IPS-NIHi7 (cell line): ENCODE measurements at regions not wholly inside any gene's neighbourhood (a gene's known extent, or its start where the extent isn't known, plus 50 kb on each side); places are given as distances from the start of the nearest gene placed in this dataset.
A peak's percentile ranks its signal among the peaks of the same experiment; 100 is the strongest.
"Not testable (repeated sequence)": the region's sequence is repeated elsewhere in the genome, so short reads cannot be mapped to it uniquely, and the experiment has no call there.

Experiments used
- DNase-seq: peaks from one replicate; pipeline ENCODE4 v3.0.0; 2012; ENCODE audit warnings: mixed read lengths; ENCODE audit errors: extremely low spot score

DNA sequence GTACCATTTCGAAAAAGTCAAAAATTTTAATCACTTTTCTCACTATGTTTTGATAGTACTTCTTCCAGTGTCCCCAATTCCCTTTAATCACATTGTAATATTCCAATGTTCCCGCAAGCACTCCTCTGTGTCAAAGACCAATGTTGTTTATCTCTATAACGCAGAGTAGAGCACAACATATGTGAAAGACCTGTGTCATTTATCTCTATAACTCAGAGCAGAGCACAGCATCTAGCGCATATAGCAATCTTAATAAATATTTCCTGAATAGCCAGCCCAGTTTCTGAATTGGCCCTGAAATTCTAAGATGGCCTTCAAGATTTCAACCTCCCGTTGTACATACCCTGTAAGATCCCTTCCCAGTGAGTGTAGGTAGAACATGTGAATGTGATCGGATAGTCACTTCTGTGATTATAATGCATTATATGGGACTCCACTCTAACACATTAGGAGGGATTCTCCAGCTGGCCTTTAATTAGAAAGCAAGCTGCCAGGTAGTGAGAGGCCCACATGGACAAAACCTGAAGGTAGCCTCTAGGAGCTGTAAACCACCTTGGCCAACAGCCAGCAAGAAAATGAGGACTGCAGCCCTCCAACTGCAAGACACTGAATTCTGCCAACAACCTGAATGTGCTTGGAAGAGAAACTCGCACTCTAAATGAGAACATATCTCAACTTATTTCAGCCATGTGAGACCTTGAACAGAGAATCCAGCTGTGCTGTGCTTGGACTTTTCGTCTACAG is 238.8 kb upstream of the SYT10 start:
- DNase-seq = no peak

DNA sequence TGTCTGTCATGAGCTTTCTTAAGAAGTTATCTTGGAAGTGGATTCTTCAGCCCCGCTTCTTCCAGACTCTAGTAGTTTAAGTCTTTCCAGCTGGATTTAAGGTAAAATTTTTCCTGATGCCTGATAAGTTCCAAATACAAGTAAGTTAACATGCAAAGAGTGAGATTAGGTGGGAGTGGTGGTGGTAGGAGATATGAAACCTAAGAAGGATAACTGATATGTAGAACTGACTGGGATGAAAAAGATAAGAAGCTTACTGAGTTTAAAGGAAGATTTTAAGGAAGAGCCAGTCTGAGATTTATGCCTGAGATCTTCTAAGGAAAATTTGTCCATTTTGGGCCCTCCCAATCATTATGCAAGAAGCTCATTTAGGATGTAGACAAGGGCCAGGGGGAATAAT is 250.9 kb upstream of the SYT10 start:
- DNase-seq = no peak

DNA sequence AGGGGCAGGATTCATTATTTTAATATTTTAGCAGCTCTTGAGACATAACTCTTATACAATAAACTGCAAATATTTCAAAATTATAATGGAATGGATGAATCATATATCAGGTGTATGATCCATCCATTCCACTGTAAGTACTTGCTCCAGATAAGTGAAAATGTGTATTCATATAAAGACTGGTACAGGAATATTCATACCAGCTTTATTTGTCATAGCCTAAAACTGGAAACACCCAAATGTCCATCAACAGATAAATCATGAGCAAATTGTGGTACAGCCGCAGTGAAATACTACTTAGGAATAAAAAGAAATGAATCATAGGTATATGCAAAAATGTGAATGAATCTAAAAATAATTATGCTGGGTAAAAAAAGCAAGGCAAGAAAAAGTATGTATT is 263.6 kb upstream of the SYT10 start:
- no peak for DNase-seq

DNA sequence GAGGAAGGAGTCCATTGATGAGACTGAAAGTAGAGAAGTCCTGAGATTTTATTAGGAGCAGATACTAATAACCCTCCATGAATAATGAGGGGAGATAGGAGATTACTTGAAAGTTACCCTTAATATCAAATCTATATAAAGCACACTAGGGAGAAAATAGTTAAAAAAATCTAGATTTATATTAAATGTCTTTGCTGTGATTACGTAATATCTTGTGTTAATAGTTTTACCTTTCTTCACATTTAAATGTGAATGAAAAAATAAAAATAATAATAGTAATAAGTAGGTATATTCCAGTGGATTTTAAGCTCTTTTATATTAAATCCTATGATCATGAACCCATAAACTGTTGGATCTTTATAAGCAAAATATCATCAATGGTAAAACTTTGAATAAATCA is 267.3 kb upstream of the SYT10 start:
- no peak for DNase-seq

DNA sequence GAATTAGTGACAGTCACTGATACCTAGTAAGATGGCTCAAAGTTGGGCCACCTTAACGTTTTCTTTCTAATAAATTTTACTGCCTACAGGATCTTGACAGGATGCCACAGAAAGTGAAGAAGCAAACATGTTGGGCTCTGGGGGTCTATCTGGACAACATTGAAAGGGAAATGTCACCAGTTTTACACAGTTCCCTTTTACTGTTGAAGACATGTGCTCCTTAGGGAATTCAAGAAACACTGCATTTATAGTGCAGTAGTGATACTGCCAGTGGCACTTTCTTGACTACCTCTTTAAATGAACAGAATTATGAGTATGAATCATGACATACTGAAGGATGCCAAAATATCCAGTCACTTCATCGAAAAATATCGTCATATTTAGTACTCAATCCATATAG is 269.3 kb upstream of the SYT10 start:
- no peak for DNase-seq

DNA sequence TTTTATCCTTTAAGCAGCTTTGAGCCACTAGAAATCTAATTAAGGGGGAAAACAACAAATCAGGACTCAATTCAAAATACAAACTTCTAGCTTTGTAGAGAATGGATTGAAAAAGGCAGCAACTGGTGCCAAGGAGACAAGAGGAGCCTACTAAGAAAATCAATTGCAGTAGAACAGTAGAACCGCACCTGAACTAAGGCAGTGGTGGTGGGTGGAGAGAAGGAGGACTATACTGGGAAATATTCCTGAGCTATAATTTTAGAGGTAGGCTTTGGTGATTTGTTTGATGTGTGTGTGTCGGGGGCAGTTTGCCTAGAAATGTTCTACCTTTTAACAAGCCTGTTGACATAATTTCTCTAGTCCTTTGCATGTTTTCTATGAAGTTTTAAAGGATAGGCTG is 270.9 kb upstream of the SYT10 start:
- no peak for DNase-seq

DNA sequence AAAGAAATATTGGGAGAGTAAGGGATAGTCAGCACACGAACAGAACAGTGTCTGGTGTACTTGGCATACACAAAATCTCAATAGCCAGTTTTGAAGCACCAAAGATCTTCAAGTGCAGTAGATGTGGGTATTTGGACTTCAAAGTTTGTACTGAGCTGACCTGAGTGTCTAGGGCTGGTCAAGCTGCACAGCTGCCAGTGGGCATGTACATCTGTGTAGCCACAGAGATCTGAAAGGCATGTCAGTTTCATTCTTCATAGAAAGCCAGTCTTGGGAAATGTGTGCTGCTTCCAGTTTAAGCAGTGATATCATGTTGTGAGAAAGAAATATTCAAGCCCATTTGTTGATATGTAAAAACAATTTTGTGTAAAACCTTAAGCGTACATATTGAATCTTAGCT is 279.0 kb upstream of the SYT10 start:
- no peak for DNase-seq

DNA sequence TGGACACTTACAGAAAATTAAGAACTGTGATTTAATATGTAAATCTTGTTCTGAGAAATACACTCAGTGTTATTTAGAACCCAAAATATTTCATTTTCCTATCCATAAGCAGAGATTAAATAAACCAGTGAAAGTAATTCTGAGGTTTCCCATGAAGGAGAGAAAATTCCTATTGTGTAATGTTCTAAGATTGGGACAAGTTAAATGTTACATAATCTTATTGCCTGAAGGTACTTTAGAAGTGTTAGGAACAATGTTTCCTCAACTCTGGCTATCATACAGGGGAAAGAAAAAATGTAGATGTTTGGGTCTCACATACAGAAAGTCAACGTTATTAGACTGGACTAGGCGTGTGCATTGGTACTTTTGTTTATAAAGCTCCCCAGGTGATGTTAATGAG is 281.9 kb upstream of the SYT10 start:
- no peak for DNase-seq

DNA sequence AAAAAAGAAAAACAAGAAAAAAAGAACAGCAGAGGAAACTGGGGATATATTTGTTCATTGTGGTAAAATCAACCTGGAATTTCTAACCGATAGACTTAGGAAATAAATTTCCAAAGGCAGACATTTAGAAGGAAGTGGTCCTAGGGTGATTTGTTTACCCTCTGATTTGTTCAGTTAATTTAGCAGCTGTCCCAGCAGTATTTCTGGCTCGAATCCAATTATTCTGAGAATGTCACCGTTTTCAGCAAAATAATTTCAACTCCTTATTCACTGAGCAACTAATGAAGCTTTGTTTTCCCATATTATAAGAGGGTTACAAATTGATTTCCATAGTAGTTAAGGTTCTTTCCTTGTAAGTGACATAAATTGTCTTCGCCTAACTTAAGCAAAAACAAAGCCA is 285.2 kb upstream of the SYT10 start:
- DNase-seq = no peak

DNA sequence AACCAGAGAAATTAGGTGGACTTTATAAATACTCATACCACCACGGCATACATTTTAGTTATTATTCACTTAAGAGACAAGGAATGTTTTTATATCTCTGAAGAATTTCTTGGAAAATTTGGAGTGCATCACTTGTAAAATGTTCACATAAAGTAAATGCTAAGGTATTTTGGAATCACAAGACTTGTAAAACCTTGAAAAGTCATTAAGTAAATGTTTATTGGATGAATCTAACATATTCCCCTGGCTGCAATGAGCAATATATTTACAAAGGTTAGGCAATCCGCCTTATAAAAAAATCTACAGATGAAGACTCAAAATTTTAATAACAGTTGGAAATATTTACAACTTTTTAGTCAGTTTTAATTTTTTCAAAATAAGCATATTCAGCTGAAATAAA is 287.4 kb upstream of the ALG10 start:
- no peak for DNase-seq

DNA sequence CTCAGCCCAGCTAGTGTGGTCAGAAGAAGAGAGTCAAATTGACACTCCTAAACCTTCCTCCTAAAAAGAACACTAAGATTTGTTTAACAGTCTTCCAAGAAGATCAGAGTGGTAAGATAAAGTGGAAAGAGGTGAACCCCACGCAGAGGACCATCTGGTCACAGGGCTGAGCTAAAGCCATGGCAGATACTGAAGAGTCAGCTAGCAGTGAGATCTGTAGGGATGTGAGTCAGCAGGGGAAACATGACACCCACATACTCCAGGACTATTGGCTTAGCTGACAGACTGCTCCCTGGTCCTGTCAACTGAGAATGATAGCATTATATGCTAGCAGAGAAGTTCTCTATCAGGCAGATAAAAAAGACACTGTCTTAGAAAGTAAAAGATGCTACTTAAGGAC is 269.4 kb upstream of the ALG10 start:
- peak; percentile 37 for DNase-seq

DNA sequence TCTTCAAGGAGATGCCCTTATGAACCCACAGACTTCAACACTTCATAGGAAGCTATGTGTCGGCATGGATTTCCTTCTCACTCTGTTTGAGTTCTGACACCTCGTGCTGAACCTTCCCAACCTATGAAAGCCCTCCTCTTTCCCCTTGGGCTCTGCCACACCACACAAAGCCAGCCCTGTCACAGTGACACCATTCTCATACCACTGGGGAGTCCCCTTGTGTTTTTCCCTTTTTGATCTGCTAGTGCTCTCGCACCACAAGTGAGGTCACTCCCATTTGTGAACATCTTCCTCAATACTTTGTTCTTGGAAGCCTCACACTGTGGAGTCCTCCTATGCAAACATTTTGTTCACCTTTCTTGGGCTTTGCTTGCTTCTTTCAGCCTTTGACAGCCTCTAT is 264.6 kb upstream of the ALG10 start:
- no peak for DNase-seq

DNA sequence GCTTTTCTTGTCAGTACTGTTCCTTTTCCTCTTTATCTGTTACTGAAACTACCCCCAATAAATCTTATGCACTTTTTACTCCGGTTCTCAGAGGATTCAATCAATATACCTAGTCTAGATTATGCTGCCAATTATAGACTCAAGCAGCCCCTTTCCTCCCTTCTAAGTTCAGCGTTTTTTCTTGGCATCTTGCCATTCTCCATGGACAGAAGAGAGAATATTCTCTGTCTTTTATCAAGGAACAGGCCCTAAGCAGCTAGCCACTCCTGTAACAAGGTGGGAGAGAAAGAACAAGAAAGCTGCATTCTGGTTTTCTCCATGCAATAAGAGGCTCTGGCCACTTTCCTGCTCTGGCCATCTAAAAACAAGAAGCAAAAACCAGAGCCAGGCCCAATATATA is 263.0 kb upstream of the ALG10 start:
- no peak for DNase-seq

DNA sequence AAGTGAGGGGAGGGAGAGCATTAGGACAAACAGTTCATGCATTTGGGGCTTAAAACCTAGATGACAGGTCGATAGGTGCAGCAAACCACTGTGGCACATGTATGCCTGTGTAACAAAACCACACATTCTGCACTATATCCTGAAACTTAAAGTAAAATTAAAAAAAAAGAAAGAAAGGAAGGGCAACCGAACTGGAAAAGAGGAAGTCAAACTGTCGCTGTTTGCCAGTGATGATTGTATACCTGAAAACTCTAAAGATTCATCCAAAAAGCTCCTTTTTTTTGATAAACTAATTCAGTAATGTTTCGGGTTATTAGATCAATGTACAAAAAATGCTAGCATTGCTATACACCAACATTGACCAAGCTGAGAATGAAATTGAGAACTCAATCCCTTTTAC is 259.0 kb upstream of the ALG10 start:
- no peak for DNase-seq

DNA sequence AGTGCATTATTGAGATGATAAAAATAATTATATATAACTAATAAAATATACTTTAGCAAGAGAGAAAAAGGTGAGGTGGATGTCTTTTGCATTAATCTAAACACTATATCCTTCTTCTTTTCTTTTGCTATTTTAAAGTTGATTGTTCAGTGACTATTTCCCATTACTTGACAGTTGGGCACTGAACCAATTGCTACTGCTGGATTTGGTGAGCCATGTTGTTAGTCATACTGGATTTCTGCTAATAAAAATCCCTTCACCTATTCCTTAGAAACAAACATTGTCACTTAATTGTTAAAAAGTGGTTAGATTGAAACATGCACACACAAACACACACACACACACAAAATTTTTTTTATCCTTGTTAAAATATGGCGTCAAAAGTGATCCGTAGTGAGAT is 251.6 kb upstream of the ALG10 start:
- DNase-seq = no peak

DNA sequence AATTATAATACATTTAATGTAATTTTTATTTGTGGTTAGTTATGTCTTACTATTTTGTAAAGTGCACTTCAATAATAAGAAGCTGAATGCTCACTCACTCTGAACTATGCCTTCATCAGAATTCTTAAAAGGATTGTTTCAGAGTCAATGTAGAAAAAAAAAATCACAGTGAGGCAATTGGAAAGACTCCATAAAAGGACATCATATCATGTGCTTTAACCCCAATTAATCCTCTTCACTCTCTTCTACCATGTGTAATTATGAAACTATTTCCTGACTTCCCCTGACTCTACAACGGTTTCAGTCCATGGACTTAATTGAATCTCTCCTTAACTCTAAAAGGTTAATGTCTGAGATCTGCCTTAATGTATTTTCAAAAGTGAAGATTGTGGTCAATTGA is 250.4 kb upstream of the ALG10 start:
- no peak for DNase-seq

DNA sequence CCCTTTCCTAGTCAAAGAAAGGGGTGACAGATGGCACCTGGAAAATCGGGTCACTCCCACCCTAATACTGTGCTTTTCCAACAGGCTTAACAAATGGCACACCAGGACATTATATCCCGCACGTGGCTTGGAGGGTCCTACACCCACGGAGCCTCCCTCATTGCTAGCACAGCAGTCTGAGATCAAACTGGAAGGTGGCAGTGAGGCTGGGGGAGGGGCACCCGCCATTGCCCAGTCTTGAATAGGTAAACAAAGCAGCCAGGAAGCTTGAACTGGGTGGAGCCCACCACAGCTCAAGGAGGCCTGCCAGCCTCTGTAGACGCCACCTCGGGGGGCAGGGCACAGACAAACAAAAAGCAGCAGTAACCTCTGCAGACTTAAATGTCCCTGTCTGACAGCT is 249.2 kb upstream of the ALG10 start:
- not testable (repeated sequence) for DNase-seq

DNA sequence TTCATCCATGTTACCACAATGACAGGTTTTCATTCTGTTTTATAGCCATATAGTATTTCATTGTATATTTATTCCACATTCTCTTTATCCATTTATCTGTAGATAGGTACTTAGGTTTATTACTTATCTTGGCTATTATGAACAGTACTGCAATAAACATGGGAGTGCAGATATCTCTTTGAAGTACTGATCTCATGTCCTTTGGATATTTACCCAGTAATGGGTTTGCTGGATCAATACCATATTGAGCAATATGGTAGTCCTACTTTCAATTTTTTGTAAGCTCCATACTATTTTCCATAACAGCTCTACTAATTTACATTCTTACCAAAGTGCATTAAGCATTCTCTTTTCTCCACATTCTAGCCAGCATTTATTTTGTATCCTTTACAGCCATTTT is 235.8 kb upstream of the ALG10 start:
- DNase-seq = no peak

DNA sequence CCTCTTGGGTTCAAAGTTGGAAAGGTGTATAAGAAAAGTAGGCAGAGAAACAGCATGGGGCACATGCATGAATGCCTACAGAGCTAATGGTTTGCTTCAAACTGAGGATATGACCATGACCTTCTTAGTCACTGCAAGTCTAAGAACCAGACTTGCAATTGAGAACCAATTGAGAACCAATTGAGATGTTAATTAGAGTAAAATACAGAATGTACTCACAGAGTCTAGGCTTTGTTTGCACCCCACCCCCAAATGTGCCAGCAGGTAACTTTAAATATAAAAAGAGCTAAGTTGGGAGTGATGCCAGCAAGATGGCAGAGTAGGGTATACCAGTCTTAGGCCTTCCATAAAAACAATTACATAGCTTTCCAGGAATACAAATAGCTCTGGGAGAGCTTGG is 227.3 kb upstream of the ALG10 start:
- no peak for DNase-seq

DNA sequence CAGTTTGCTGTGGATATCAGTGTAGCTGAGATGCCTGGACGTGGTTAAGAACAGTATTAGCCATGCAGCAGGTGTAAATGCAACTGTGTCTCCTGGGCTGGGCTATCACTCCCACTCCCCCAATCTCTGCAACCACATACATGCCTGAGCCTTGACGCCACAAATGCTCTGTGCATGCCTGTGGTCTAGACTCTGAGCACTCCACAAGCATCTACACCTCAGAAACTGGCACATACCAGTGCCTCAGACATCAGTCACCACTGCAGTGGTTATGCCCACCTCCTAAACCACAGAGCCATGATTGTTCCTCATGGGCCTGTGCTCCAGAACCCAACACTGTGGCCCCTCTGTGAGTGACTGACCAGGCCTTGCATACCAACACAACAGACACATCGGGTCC is 226.8 kb upstream of the ALG10 start:
- no peak for DNase-seq

DNA sequence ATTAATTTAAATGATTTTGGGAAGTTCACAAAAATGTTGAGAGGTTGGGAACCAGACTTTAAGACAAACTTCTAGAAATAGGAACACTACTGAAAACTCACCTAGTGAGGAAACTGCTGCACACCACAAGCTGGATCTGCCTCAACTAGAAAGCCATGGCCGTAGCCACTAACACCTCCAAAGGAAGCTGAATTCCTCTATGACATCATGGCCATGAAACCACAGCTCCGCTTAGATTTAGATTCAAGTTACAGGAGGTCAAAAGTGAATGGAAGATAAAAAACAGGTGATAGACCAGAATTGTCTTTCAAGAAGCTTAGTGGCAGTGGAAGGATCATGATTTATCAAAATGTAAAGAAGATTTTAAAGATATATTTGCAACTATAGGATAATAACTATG is 208.8 kb upstream of the ALG10 start:
- DNase-seq = no peak

DNA sequence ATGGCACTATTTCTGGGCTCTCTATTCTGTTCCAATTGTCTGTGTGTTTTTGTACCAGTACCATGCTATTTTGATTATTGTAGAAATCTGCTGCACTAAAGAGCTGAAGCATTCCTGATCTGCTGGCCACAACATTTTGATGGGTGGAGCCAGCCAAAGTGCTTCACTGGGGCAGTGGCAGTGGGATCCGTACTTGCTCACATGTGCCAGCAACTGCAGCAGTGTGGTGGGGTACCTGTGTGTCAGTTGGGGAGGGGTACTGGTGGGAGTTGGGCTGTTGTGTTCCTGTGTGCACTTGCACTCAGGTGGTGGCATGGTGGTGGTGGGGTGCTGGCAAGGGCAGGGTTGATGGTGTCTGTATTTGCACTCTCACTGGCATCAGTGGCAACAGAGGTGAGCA is 204.6 kb upstream of the ALG10 start:
- no peak for DNase-seq

DNA sequence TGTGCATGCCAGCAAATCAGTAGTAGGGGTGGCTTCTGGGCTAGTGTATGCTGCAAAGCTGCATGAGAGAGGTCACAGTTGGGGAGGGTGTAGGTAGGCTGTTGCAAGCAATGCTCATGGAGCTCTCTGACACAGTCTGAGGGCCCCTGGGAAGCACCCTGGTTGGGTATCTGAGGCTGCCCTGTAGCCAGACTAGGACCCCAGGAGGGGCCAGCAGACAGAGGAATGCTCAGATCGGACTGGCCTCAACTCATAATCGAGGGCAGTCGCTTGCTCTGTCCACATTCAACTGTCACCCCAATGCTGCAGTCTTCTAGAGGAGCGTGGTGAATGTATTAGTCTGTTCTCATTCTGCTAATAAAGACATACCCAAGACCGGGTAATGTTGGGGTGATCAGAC is 204.0 kb upstream of the ALG10 start:
- DNase-seq = no peak

DNA sequence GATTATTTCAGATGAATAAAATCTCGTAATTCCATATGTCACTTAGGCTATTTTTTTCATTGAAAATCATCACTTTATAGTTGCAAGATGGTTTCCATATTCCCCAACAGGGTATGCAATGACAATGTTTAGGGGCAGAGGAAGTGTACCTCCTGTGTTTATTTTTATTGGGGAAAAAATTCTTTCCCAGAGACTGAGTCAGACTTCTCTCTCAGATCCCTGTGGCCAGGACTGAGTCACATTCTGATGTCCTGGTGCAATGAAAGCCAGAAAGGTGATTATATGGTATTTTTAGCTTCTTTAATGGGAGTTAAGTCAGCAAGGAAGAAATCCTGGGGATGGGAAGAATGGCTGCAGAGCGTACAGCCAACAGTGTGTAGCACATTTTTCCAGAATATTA is 196.9 kb upstream of the ALG10 start:
- DNase-seq = no peak
